GM12891 (cell line): ENCODE measurements at regions not wholly inside any gene's neighbourhood (a gene's known extent, or its start where the extent isn't known, plus 50 kb on each side); places are given as distances from the start of the nearest gene placed in this dataset.

Source experiments
- PAX5 ChIP-seq: IDR thresholded peaks from 2 replicates; pipeline ENCODE4 v1.6.1; 2011; ENCODE audit warnings: low read length, moderate library complexity, mild to moderate bottlenecking; ENCODE audit not compliant: insufficient read depth, severe bottlenecking
- POLR2A ChIP-seq: IDR thresholded peaks from 2 replicates; pipeline ENCODE4 v1.6.1; 2011; ENCODE audit warnings: low read depth, low read length, control low read depth
- POLR2AphosphoS5 ChIP-seq: IDR thresholded peaks from 2 replicates; pipeline ENCODE4 v1.6.1; 2011; ENCODE audit warnings: low read depth, low read length, control low read depth
- SPI1 ChIP-seq: IDR thresholded peaks from 2 replicates; pipeline ENCODE4 v1.6.1; 2011; ENCODE audit warnings: low read depth, low read length, control low read depth
- TAF1 ChIP-seq: IDR thresholded peaks from 2 replicates; pipeline ENCODE4 v1.6.1; 2011; ENCODE audit warnings: low read depth, low read length, control low read depth

- TF ChIP-seq POLR2AphosphoS5 = no peak
- TF ChIP-seq POLR2A = no peak
- TF ChIP-seq TAF1 = no peak
- no peak for TF ChIP-seq SPI1
- no peak for TF ChIP-seq PAX5
These were observed 760.0 kb upstream of the SLC35B3 start for GRCh38 chr6:9195322-9195721.
